ENCODE measurements at regions not wholly inside any gene's neighbourhood (a gene's known extent, or its start where the extent isn't known, plus 50 kb on each side); places are given as distances from the start of the nearest gene placed in this dataset.

DNA sequence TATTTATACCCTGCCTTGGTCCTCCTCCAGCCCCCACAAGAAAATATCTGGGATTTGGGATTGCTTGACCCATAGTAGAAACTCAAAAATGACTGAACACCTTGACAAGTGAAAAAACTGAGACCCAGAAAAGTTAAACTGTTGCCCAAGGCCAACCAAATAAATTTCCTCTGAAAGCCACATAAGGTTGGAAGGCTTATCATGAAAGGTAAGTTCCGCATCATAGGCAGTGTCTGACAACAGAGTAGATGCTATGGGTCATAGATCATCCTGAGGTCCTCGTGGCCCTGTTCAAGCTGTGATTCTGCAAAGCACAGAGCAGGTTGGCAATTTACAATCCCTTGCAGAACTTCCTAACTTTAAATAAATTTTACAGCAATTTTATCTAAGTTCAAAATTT, 140.8 kb upstream of the TSC22D2 start:
- Histone ChIP-seq H3K36me3 (replicated peaks; ENCODE audit: insufficient read depth, low read depth) (no peaks in the 10 kb centered on the region), H3K4me2 (no peak overlapping the region), H3K4me3 (no peak overlapping the region), H3K27me3 (no peaks in the 10 kb centered on the region), H3K27ac (peak overlapping the region; percentile 79), H3K4me1 (ENCODE audit: insufficient read depth) (peaks cover 4% of the 10 kb centered on the region), H4K20me1 (ENCODE audit: insufficient read depth, poor library complexity, severe bottlenecking) (no peaks in the 10 kb centered on the region), H3K9me2 (replicated peaks; ENCODE audit: insufficient read depth) (no peaks in the 10 kb centered on the region), H3K79me2 (no peaks in the 10 kb centered on the region), H2AFZ (no peak overlapping the region), H3K9me3 (ENCODE audit: low read depth) (no peaks in the 10 kb centered on the region)
- DNase-seq (ENCODE audit: low spot score) = no peak
- no peak for TF ChIP-seq EZH2 (IDR thresholded peaks at IDR 0.05; ENCODE audit: borderline replicate concordance)
- TF ChIP-seq, protein P1, sequence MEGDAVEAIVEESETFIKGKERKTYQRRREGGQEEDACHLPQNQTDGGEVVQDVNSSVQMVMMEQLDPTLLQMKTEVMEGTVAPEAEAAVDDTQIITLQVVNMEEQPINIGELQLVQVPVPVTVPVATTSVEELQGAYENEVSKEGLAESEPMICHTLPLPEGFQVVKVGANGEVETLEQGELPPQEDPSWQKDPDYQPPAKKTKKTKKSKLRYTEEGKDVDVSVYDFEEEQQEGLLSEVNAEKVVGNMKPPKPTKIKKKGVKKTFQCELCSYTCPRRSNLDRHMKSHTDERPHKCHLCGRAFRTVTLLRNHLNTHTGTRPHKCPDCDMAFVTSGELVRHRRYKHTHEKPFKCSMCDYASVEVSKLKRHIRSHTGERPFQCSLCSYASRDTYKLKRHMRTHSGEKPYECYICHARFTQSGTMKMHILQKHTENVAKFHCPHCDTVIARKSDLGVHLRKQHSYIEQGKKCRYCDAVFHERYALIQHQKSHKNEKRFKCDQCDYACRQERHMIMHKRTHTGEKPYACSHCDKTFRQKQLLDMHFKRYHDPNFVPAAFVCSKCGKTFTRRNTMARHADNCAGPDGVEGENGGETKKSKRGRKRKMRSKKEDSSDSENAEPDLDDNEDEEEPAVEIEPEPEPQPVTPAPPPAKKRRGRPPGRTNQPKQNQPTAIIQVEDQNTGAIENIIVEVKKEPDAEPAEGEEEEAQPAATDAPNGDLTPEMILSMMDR (IDR thresholded peaks at IDR 0.05; ENCODE audit: poor library complexity) = no peak
- no peak for TF ChIP-seq EZH2phosphoT487 (IDR thresholded peaks at IDR 0.05; ENCODE audit: low read depth, severe bottlenecking, unreplicated experiment)
- WGBS (ENCODE audit: low lambda C conversion rate, missing lambda C conversion rate) = 71% methylated on average over 2 of the region's 2 CpGs

DNA sequence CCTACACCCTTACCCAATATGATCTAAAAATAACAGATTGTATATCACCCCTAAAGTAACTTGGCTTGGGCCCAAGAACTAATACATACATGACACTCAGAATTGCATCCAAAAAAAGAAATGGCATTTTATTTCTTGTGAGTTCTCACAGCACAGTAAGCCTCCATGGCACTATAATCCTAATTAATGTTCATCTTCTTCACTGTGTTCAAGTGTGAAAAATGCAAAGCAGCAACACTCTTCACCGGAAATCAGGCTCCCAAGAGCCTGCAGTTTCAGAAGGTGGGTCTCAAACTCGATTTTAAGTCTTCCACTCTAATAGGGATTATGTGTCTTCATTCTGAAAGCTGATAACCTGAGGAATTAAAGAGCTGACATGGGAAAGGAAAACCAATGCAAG, 142.8 kb upstream of the TSC22D2 start:
- no peaks in the 10 kb centered on the region for H4K20me1 ChIP-seq (ENCODE audit: insufficient read depth, poor library complexity, severe bottlenecking)
- 53% methylated on average over 2 of the region's 2 CpGs for whole genome bisulfite sequencing (ENCODE audit: low lambda C conversion rate, missing lambda C conversion rate)
- H3K4me2 ChIP-seq = no peak overlapping the region
- H3K27ac ChIP-seq = no peak overlapping the region
- H3K9me2 ChIP-seq (replicated peaks; ENCODE audit: insufficient read depth) = no peaks in the 10 kb centered on the region
- H2AFZ ChIP-seq = no peak overlapping the region
- H3K27me3 ChIP-seq = no peaks in the 10 kb centered on the region
- no peak for DNase-seq (ENCODE audit: low spot score)
- no peaks in the 10 kb centered on the region for H3K79me2 ChIP-seq
- no peaks in the 10 kb centered on the region for H3K36me3 ChIP-seq (replicated peaks; ENCODE audit: insufficient read depth, low read depth)
- H3K4me3 ChIP-seq = no peak overlapping the region
- H3K4me1 ChIP-seq (ENCODE audit: insufficient read depth) = peaks cover 5% of the 10 kb centered on the region
- no peaks in the 10 kb centered on the region for H3K9me3 ChIP-seq (ENCODE audit: low read depth)
- TF ChIP-seq EZH2 (IDR thresholded peaks at IDR 0.05; ENCODE audit: borderline replicate concordance) = no peak
- TF ChIP-seq EZH2phosphoT487 (IDR thresholded peaks at IDR 0.05; ENCODE audit: low read depth, severe bottlenecking, unreplicated experiment) = no peak
- TF ChIP-seq, protein P1 (IDR thresholded peaks at IDR 0.05; ENCODE audit: poor library complexity) = no peak

DNA sequence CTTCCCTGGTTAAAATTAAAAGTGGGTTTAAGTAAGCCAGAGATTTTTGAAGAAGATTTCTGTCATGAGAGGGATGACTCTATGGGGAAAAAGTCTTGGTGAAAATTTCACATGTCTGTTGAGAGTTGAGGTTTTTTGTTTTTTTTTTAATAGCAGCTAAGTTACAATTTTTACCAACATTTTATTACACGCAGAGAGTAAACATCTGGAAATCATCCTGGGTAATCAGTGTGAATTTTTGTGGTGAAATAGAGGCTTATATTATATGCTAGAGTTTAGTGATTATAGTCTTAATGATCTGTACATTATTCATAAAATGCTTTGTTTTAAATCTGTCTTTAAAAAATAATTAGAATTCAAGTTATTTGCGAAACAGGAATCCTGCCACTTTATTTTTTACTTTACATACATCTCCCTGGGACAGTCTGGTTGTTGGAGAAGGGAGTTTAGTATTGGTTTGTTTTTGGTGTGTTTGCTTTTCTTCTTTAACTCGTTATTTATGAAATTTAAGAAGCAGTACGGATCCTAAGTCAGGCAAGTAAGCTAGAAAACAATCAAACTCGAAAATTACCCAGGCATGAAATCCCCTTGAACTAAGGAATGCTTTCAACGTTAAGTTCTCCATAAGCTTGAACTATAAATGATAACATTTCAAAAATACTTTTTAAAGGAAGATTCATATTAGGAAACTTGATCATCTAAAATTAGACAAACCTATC, 143.4 kb upstream of the TSC22D2 start:
- TF ChIP-seq EZH2phosphoT487 (IDR thresholded peaks at IDR 0.05; ENCODE audit: low read depth, severe bottlenecking, unreplicated experiment) (no peak), EZH2 (IDR thresholded peaks at IDR 0.05; ENCODE audit: borderline replicate concordance) (no peak)
- TF ChIP-seq, protein P1 (IDR thresholded peaks at IDR 0.05; ENCODE audit: poor library complexity) = no peak
- no peak overlapping the region for H2AFZ ChIP-seq
- H3K4me2 ChIP-seq = no peak overlapping the region

More for the DNA sequence above, 143.4 kb upstream of the TSC22D2 start:
- no peaks in the 10 kb centered on the region for H3K9me2 ChIP-seq (replicated peaks; ENCODE audit: insufficient read depth)
- H3K4me1 ChIP-seq (ENCODE audit: insufficient read depth) = peaks cover 11% of the 10 kb centered on the region
- H4K20me1 ChIP-seq (ENCODE audit: insufficient read depth, poor library complexity, severe bottlenecking) = no peaks in the 10 kb centered on the region
- no peak overlapping the region for H3K4me3 ChIP-seq
- DNase-seq (ENCODE audit: low spot score) = no peak
- H3K27ac ChIP-seq = no peak overlapping the region
- WGBS (ENCODE audit: low lambda C conversion rate, missing lambda C conversion rate) = 51% methylated on average over 6 of the region's 6 CpGs
- H3K36me3 ChIP-seq (replicated peaks; ENCODE audit: insufficient read depth, low read depth) = no peaks in the 10 kb centered on the region
- no peaks in the 10 kb centered on the region for H3K27me3 ChIP-seq
- H3K9me3 ChIP-seq (ENCODE audit: low read depth) = no peaks in the 10 kb centered on the region
- no peaks in the 10 kb centered on the region for H3K79me2 ChIP-seq

Data from hepatocyte (in vitro differentiated cells).